ENCODE measurements at regions not wholly inside any gene's neighbourhood (a gene's known extent, or its start where the extent isn't known, plus 50 kb on each side); places are given as distances from the start of the nearest gene placed in this dataset.

DNA sequence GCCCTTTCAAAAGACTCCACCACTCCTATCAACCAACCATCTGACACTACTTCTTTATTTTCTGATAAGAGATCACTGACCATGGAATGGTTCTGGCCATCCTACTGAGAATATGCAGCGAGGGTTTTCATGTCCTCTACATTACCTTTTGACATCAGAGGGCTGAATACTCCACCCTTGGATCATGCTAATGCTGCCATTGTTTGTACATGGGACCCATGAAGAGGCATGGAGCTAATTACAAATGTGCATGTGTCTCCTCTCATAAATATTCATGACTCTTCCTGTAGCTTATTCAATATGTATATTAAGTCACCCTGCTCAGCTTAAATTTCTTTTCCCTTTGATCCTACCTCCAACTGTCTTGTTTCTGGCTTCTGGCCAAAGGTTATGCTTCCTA lies 1065.8 kb upstream of the GHITM start:
- no peak for DNase-seq (ENCODE audit: low read depth, low spot score)
- Histone ChIP-seq H3K27ac (ENCODE audit: low read depth, low read length) (no peak overlapping the region), H3K9me3 (ENCODE audit: control insufficient read depth, insufficient read depth, low read length) (peaks cover 2% of the 10 kb centered on the region; the same call in 1 of the 2 replicates), H3K4me3 (ENCODE audit: low read depth, low read length) (no peak overlapping the region), H3K27me3 (ENCODE audit: control insufficient read depth, insufficient read depth, low read length) (no peaks in the 10 kb centered on the region)
- POLR2A ChIA-PET = no interaction called here
- CTCF ChIA-PET = no interaction called here
- TF ChIP-seq, protein P1, sequence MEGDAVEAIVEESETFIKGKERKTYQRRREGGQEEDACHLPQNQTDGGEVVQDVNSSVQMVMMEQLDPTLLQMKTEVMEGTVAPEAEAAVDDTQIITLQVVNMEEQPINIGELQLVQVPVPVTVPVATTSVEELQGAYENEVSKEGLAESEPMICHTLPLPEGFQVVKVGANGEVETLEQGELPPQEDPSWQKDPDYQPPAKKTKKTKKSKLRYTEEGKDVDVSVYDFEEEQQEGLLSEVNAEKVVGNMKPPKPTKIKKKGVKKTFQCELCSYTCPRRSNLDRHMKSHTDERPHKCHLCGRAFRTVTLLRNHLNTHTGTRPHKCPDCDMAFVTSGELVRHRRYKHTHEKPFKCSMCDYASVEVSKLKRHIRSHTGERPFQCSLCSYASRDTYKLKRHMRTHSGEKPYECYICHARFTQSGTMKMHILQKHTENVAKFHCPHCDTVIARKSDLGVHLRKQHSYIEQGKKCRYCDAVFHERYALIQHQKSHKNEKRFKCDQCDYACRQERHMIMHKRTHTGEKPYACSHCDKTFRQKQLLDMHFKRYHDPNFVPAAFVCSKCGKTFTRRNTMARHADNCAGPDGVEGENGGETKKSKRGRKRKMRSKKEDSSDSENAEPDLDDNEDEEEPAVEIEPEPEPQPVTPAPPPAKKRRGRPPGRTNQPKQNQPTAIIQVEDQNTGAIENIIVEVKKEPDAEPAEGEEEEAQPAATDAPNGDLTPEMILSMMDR (IDR thresholded peaks at IDR 0.05; ENCODE audit: low read depth, low read length) = no peak

DNA sequence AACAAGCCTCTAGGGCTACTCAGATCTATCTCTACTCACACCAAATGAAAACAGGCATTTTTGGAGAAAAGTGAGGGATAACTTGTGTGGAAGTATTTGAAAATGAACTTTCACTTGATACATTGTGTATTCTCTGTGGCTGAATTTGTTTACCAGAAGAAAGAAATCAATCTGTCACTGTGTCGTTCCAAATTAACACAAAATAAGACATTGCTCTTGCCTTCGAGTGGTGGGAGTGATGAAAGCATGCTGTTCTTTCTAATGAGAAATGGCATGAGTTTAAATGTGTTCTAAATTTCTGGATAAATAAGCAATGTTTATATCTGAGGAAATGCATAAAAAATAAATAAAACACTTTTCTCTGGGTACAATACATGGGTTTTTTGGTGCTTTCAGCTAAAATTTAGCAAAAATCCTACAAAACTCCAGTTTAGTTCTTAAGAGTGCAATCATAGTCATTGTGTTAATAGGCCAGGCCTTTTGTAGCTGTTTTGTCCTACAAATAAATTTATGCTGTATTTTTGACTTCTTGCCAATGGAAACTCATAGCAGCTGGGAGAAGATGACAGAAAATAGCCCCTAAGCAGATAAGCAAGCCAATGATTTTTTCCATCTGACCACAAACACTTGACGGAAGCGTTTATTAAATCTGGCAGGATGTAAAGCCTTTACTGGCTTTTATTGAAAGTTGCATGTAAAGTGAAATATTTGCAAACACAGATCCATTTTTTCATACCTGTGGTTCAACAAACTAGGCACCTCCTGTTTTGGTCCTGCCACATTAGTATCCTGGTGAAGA lies 1064.1 kb upstream of the GHITM start:
- peaks cover 5% of the 10 kb centered on the region; the same call in 1 of the 2 replicates for H3K9me3 ChIP-seq (ENCODE audit: control insufficient read depth, insufficient read depth, low read length)
- no peak for DNase-seq (ENCODE audit: low read depth, low spot score)
- H3K27me3 ChIP-seq (ENCODE audit: control insufficient read depth, insufficient read depth, low read length) = no peaks in the 10 kb centered on the region
- ChIA-PET CTCF (no interaction called here), POLR2A (no interaction called here)
- H3K4me3 ChIP-seq (ENCODE audit: low read depth, low read length) = no peak overlapping the region
- H3K27ac ChIP-seq (ENCODE audit: low read depth, low read length) = no peak overlapping the region
- TF ChIP-seq, protein P1 (IDR thresholded peaks at IDR 0.05; ENCODE audit: low read depth, low read length) = no peak

DNA sequence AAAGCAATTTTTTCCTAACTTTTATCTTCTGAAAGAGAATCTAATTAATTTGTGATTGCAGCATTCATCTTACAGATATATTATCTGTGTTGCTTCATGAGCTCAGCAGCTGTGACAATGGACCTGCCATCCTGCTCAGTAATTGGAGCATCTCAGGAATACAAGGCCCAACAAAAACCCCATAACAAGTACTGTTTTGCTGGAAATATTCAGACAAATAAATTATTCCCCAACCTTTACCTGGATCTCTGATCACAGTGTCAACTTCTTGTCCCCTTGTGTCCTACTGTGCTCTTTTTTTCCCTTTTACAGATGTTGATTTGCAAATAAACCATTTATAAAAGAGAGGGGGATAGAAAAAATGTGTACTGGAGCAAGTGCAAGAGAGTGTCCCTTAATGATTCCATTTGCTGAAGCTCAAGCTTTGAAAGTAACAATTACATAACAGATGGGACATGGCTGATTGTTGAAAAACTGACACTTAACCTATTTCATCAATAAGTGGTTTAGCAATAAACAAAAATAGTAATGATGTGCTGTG lies 1063.4 kb upstream of the GHITM start:
- POLR2A ChIA-PET = no interaction called here
- H3K27ac ChIP-seq (ENCODE audit: low read depth, low read length) = no peak overlapping the region
- H3K27me3 ChIP-seq (ENCODE audit: control insufficient read depth, insufficient read depth, low read length) = no peaks in the 10 kb centered on the region
- CTCF ChIA-PET = no interaction called here
- H3K4me3 ChIP-seq (ENCODE audit: low read depth, low read length) = no peak overlapping the region
- TF ChIP-seq, protein P1 (IDR thresholded peaks at IDR 0.05; ENCODE audit: low read depth, low read length) = no peak
- peaks cover 5% of the 10 kb centered on the region; the same call in 1 of the 2 replicates for H3K9me3 ChIP-seq (ENCODE audit: control insufficient read depth, insufficient read depth, low read length)
- no peak for DNase-seq (ENCODE audit: low read depth, low spot score)

DNA sequence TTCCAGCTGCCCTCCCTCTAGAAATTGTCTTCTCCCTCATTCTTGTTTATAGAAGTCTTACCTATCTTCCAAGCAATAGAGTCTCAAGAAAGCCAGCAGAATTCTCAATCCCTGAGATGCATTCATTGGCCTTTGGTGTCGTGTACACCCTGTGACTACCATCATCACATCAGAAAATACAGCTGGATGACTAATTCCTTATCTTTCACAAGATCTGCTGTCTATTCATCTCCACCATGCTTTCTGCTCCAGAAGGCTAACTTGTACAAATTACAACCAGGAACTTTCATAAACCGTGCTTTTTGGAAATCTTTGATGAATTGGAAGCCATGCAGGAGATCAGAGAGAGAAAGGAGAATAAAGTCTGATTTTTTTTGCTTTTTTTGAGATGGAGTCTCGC lies 1062.9 kb upstream of the GHITM start:
- DNase-seq (ENCODE audit: low read depth, low spot score) = no peak
- Histone ChIP-seq H3K4me3 (ENCODE audit: low read depth, low read length) (no peak overlapping the region), H3K27ac (ENCODE audit: low read depth, low read length) (no peak overlapping the region), H3K9me3 (ENCODE audit: control insufficient read depth, insufficient read depth, low read length) (peaks cover 5% of the 10 kb centered on the region; the same call in 1 of the 2 replicates), H3K27me3 (ENCODE audit: control insufficient read depth, insufficient read depth, low read length) (no peaks in the 10 kb centered on the region)
- ChIA-PET POLR2A (no interaction called here), CTCF (no interaction called here)
- TF ChIP-seq, protein P1 (IDR thresholded peaks at IDR 0.05; ENCODE audit: low read depth, low read length) = no peak

DNA sequence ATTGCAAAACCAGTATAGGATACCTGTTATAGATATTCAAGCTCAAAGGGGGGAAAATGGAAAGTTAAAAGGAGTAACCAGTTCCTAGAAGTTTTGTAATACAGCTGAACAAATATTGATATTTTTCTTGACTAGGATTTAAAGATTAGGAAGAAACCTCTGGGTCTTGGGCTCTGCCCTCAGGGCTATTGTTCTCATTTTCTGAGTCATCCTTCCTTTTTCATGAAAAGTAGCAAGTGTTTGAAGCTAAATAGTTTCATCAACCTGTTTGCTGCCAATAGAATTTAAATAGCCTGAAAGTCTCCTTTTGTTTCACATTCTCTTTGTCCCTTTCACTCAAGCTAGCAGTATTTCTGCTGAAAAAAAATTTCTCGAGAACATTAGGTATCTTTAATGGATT lies 1061.1 kb upstream of the GHITM start:
- ChIA-PET CTCF (no interaction called here), POLR2A (no interaction called here)
- no peak for DNase-seq (ENCODE audit: low read depth, low spot score)
- Histone ChIP-seq H3K9me3 (ENCODE audit: control insufficient read depth, insufficient read depth, low read length) (peaks cover 5% of the 10 kb centered on the region; the same call in 1 of the 2 replicates), H3K27me3 (ENCODE audit: control insufficient read depth, insufficient read depth, low read length) (no peaks in the 10 kb centered on the region), H3K4me3 (ENCODE audit: low read depth, low read length) (no peak overlapping the region), H3K27ac (ENCODE audit: low read depth, low read length) (no peak overlapping the region)
- TF ChIP-seq, protein P1 (IDR thresholded peaks at IDR 0.05; ENCODE audit: low read depth, low read length) = no peak
